ENCODE measurements at regions not wholly inside any gene's neighbourhood (a gene's known extent, or its start where the extent isn't known, plus 50 kb on each side); places are given as distances from the start of the nearest gene placed in this dataset.

GRCh38 chr10:10860455-10860976 lies 157.2 kb upstream of the CELF2 start:
- no peak for TF ChIP-seq CTCF (conservative IDR thresholded peaks at IDR 0.05)
- no peak for TF ChIP-seq EZH2 (IDR thresholded peaks at IDR 0.05; ENCODE audit: low read depth)
